HT-29 (cell line): ENCODE measurements at regions not wholly inside any gene's neighbourhood (a gene's known extent, or its start where the extent isn't known, plus 50 kb on each side); places are given as distances from the start of the nearest gene placed in this dataset. TPM values are rescaled to one million over a fixed set of nuclear protein-coding genes. Genes with fewer than 3 reads are reported as not detected.
"Not testable (repeated sequence)": the region's sequence is repeated elsewhere in the genome, so short reads cannot be mapped to it uniquely, and the experiment has no call there.

ENCODE experiments used
- DNase-seq: peaks from one replicate; pipeline ENCODE4 v3.0.0-alpha.2; 2015; ENCODE audit warnings: low spot score
- small RNA-seq: library from RNA; depleted of rRNA; stranded (forward); fragments of <200 nt; gene quantifications from one replicate; pipeline ENCODE3, GENCODE V24; 2014

DNA sequence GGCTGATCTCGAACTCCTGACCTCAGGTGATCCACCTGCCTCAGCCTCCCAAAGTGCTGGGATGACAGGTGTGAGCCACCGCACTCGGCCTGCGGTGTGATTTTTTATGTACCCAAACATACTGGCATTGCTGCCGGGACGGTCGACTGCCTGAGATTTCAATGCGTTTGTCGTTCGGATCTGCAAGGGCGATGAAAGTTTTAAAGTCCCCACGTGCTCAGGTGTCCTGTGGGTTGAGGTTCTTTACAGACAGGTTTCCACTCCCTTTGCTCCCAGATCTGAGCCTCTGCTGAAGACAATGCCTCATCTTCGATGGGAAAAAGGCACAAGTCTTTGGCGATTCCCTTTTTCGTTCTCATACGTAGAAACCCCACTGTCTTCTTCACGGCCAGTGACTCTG is 78.1 kb upstream of the SHOX start:
- no peak for DNase-seq

DNA sequence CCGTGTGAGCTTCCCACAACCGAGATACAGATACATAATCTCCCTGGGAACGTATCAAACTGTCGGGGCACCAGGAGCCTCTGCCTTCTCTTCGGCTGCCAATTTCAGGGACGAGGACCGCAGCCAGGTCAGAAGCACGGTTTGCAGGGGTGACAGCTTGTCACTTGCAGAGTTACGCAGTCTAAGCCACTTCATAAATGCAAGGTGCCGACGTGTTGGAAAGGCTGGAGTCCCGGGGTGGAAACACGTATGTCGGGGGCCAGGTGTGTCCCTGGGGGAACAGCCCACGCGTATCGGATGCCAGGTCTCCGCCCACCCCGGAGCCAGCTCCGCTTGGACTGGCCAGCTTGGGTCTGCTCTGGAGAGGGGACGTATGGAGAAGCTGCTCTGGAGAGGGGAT is 76.3 kb upstream of the SHOX start:
- no peak for DNase-seq

DNA sequence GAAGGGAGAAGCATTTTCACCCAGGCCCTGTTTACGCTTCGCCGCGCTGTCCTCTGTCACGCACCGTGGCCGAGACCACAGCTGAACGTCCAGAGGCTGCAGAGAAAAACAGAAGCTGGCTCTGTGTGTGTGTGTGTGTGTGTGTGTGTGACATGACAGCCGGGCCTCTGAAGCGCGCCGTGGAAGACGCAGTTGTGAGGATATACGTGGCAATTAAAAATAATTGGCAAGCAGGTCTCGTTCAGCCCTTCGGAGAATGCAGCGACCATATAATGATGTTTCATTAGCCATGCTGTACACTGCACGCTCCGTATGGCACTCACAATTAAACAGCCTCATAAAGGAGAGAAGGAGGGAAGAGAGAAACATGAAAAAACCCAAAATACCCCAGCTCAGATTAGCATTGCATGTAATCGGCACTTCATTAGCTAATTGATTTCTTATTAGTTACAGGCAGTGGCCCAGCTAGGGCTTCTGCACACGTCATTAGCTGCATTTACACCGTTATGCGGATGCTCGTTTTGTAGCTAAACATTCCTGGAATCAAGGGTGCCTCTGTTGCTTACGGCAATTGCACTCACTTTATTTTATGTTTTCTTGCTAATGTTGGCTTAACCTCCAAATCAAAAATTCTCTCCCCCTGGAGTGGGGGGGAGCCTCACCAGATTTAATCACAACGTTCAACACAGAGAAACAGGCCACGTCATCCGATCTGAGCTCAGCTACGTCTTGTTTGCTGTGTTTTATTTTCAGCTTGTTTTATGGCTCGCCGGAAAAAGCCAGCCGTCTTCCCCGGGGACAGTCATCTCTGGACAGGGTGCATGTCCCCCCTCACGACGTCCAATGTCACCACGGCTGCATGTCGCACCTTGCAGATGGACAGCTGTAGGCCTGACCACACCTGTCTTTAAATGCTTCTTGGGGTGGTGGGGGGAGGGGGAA is 74.6 kb upstream of the SHOX start:
- no peak for DNase-seq

DNA sequence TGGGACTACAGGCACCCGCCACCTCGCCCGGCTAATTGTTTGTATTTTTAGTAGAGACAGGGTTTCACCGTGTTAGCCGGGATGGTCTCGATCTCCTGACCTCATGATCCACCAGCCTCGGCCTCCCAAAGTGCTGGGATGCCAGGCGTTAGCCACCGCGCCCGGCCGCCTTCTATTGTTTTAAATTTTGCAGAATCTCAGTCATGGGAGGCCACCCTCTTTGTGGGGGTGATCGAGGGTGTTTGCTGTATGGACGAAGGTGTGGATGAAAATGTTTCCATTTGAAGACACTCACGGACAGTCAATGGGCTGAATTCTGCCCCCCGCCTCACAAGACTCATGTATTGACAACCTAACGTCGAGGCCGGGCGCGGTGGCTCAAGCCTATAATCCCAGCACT is 73.0 kb upstream of the SHOX start:
- DNase-seq: not testable (repeated sequence)

DNA sequence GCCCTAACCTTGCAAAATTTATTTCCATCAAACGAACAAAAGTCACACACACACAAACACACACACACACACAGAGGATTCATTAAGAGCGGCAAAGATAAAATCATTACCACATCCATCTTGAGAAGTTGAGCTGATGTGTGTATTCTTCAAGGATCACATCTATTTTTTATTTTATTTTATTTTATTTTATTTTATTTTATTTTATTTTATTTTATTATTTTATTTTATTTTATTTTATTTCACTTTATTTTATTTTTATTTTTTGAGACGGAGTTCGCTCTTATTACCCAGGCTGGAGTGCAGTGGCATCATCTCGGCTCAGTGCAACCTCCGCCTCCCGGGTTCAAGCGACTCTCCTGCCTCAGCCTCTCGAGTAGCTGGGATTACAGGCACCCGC is 71.3 kb upstream of the SHOX start:
- DNase-seq: not testable (repeated sequence)

DNA sequence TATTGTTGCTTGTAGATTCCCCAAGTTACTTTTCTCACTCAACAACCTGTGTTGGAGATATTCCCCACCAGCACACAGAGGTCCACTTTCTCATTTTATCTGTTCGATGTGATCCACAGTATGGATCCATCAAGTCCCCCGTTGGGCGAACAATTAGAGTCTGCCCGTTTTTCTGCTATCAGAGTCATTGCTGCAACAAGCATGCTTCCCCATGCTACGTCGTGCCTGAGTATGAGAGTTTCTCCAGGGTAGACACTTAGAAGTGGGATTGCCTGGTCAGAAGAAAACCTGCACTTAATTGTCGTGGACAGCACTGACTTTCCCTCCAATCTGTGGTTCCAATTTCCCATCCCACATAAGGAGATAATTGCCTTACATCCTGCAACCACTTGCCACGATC is 62.7 kb upstream of the SHOX start:
- no peak for DNase-seq

DNA sequence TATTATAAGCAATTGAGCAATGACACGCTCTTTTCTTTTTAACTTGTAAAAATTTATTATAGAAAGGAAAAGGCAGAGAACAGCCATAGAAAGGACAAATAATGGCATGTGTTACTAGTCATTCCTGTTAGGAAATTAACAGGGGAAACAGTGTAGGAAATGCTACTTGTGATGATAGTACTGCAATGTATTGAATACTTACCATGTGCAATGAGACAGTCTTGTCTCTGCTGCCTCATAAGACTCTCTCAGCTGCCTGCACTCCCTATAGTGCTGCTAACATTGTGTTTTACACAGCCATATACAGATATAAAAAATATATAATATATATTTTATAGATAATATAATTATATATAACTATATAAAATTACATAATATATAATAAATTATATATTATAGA is 62.3 kb upstream of the SHOX start:
- no peak for DNase-seq

DNA sequence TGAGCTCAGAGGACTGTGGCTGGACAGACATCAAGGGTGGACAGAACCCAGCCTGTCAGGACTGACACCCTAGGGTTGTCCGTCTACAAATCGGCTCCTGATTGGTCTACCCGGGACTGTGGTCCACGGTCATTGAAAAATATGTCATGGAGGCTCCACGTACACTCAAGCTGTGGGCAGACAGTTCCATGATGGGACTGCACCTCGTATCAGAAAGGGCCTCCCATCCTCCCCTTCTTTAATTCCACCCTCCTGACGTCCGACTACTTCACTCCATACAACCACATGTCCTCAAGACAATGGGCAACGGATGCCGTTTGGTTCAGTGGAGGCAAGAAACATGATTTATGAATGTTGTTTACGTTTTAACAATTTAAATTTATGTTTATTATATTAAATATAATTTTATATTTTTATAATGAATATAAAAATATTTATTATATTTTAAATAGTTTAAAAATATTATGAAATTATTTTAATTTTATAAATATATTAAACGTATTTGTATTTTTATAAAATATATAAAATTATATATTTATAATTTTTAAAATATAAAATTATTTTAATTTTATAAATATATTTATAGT is 58.0 kb upstream of the SHOX start:
- no peak for DNase-seq

DNA sequence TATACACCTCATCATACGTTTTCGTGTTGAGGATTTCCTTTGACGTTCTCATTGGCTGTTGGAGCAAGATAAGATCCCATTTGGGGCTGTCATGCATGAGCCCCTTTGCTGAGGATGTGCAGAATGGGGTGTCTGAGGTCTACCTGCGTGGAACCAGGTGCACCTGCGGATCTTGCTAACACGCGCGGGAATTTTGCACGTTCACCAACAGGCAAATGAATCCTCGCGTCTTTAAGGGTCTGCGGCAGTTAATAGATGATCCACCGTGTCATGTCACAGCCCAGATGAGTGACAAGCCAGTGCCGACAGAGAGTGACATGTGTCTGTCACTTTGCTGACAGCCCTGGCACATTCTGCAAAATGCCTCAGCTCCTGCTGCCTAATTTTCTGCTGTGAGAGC is 56.3 kb upstream of the SHOX start:
- no peak for DNase-seq

DNA sequence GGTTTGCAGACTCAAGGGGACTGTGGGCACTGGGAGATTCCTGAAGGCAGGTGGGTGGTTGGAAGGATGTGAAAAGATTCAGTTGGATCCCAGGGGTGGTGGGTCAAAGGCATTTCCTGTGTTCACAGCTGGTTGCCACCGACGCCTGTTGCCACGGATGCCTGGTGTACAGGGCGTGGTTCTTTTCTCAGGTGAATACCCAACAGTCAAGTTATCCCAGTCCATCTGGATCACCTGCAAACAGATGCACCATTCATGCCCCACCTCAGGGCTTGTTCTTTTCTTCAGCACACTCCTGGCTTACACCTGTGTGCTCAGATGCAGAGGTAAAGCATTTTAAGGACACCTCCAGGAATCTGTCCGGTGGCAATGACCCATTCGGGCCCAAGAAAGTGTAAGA is 55.8 kb upstream of the SHOX start:
- DNase-seq: no peak

DNA sequence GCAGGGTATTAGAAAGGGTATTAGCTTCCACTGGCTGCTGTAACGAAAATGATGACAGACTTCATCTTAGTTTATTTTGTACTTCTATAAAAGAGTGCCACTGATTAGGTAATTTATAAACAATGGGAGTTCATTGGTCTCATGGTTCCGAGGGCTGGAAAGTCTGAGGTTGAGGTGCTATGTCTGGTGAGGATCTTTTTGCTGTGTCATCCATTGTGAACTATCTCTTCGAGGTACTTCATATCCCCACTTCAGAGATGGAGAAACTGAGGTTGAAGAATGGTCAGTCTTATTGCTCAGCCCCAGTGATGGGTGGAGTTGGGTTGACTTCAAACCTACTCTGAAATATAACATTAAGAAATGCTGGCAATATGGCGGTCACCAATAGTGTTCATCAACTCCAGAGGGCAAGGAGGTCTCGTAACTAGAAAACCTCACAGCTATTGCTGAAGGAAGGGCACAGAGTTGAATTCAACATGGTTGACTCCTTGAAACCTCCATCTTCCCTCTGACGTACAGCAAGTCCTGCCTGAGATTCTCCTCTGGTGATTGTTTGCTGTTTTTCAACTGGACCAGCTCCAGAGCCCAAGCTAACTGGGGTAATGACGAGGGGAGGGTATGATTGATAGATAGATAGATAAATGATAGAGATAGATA is 53.6 kb upstream of the SHOX start:
- DNase-seq: no peak

DNA sequence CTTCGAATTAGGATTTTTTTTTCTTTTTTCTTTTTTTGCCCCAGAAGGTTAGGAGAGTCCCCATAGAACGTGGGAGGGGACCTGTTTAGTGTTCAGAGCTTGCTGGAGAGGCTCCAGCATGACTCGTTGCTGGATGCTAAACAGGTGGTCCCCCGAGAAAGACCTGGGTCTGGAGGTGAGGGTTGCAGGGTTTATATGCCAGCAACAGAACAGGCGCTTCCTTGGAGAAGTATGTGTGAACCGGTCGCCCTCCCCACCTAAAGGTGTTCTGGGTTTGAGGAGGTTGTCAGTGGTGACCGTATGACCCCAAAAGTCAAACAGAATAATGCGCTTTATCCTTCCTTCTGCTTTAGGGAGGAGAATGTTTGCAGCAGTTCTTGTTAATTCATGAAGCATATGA is 52.1 kb upstream of the SHOX start:
- DNase-seq: no peak

DNA sequence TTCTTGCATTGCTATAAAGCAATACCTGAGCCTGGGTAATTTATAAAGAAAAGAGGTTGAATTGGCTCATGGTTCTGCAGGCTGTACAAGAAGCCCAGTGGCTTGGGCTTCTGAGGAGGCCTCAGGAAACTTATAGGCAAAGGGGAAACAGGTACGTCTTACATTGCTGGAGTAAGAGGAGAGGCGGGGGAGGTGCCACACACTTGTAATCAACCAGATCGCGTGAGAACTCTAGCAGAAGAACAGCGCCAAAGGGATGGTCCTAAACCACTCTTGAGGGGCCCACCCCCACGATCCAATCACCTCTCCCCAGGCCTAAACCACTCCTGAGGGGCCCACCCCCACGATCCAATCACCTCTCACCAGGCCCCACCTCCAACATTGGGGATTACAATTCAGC is 50.6 kb upstream of the SHOX start:
- no peak for DNase-seq

Small RNAs in the stretch of these regions (small RNA-seq; reads per million reads assigned to genes)
- gene KRT18P53: not detected
